ENCODE measurements at regions not wholly inside any gene's neighbourhood (a gene's known extent, or its start where the extent isn't known, plus 50 kb on each side); places are given as distances from the start of the nearest gene placed in this dataset.
"Not testable (repeated sequence)": the region's sequence is repeated elsewhere in the genome, so short reads cannot be mapped to it uniquely, and the experiment has no call there.

DNA sequence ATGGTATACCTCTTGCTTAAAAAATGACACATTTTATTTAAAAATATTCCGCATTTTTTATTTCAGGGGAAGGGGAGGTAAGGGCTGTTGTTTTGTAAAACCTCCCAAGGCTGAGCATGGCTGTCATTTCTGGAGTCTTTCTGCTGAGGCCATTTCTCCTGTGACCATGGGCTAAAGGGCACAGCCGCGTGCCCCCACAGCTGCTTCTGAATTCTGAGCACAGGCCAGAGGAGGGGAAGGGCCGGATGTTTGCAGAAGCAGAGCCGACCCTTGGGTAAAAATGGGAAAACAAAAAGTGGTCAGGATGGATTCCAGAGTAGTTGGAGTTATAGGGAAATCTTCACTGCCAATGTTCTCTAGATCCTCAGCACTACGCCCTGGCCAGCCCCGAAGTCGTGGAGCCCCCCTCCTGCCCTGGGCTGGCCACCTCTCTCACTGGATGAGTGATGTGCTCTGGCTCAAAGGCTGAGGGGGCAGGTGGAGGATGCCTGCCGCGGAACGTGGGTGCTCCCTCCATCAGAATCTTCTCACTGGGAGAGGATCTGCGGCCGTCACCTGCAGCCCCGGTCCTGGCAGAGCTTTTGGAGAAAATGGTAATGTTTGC is 131.3 kb upstream of the ZEB1 start:
- DNase-seq (ENCODE audit: low read depth): no peak

DNA sequence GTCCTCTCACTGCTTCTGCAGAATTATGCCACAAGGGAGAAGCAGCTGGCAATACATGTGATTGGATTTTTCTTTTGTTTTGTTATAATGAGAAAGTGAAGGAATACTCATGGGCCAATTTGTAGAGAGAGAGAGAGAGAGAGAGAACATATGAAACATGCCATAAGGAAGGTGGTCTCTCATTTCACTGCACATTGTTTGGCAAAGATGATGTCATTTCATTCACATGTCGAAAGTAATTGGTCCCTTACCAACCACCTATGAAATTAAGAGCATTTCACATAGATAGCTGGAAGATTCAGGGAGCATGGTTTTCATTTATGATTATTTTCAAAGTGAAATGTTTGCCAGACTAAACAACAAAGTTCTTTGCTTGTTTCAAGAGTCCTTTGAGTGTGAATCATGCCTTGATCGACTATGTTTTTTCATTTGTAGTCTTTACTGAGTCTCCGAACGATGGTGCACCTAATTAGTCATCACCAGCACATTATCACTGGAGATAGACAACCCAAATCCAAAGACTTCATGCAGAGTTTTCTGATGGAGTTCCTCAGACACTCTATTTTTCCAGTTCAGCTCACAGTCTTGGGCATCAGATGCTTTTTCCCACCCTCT is 130.1 kb upstream of the ZEB1 start:
- no peak for DNase-seq (ENCODE audit: low read depth)

DNA sequence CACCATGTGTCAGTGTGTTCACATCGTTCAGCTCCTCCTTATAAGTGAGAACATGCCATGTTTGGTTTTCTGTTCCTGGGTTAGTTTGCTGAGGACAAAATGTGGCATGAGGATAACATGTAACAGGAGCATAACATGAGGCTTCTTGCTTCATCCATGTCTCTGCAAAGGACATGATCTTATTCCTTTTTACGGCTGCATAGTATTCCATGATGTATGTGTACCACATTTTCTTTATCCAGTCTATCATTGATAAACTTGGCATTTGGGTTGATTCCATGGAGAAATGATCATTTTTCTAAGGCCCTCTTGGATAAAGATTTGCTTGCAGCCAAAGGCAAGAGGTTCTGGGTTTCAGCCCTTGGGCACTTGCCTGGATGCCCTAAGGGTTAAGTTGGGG is 128.5 kb upstream of the ZEB1 start:
- no peak for DNase-seq (ENCODE audit: low read depth)

DNA sequence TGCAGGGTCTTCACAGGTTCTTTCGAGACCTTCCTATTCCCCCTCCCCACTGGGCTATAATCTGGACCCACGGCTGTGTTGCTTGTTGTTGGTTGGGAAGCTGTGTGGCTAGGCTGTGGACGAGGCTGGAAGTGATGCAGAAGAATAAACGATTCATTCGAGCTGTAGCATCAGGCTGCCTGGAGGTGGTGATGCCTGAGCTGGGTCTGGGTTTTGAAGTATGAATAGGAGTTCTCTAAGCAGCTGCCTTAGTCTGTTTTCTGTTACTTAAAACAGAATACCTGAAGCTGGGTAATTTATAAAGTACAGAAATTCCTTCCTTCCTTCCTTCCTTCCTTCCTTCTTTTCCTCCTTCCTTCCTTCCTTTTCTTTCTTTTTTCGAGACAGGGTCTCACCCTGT is 126.5 kb upstream of the ZEB1 start:
- DNase-seq (ENCODE audit: low read depth): no peak

DNA sequence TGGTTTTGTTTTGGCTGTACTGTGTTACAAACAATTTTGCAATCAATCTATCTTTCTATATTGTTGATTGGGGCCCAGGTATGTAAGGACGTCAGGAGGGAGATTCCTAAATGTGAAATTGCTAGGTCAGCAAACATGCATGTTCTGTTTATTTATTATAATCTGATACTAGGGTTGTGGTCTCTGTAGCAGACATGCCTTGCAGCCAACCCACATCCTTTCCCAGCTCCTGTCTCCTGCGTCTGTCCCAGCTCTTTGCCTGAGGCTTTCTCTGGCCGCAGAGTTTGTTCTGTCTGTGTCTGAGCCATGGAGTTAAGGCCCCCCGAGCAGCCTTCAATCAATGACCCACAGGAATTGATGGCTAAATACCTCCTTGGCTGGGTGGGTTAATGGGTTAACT is 124.0 kb upstream of the ZEB1 start:
- DNase-seq (ENCODE audit: low read depth): no peak

DNA sequence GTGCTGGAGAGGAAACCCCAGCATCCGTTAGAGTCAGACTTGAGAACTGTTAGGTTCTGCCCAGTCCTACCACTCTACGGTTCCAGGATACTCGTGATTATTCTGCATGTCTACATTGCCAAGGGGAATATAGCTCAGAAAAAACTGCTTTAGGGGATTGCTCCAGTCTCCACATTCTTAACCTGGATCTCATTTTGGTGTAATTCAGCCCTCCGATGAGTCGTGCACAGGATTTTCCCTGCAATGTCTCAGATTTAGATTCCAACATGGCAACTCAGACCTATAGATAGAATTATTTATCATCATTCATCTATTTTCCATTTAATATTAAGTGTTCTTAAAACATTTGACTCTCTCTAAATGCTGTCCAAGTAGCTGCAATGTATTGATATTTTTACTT is 121.1 kb upstream of the ZEB1 start:
- DNase-seq (ENCODE audit: low read depth): no peak

DNA sequence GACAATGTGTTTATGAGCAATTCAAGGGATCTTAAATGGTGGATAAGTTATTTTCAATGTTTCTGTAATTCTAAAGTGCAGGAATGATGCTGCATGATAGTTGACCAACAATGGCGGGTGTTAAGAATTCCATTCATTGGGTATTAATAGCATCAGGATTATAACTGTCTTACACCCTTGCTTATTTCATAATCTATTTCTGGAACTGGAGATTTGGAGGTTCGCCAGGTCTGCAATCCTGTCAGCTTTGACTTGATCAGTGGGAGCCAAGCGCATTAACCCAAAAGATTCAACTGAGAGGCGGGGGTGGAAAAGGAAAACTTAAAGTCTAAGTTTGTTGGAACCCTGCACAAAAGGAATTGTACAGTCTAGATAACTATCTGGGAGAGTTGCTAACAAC is 114.9 kb upstream of the ZEB1 start:
- no peak for DNase-seq (ENCODE audit: low read depth)

DNA sequence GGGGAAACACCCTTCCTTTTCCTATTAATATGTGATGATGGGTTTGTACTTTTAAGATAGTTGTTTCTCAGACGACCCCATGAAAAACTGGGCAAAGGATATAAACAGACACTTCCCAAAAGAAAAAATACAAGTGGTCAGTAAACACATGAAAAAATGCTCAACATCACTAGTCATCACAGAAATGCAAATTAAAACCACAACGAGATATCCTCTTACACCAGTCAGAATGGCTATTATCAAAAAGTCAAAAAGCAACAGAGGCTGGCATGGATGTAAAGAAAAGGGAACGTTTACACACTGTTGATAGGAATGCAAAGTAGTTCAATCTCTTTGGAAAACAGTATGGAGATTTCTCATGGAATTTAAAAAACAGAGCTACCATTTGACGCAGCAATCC is 111.4 kb upstream of the ZEB1 start:
- no peak for DNase-seq (ENCODE audit: low read depth)

DNA sequence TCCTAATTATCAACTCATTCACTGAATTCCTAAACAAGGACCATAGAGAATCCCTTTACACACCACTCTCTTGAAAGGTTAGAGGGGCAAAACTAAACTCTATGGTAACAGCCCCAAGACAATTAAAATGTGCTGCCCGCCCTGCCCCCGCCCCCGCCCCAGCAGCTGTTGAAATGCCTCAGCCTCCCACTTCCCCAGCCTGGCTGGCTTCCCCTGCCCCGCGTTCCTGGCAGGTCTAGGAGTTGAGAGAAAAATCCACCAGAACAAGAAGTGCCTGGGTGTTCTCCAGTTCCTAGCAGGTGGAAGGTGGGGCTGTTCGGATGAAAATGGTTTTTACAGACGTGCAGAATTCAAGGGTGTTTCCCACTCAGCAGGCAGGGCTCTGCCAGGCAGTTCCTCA is 109.5 kb upstream of the ZEB1 start:
- no peak for DNase-seq (ENCODE audit: low read depth)

DNA sequence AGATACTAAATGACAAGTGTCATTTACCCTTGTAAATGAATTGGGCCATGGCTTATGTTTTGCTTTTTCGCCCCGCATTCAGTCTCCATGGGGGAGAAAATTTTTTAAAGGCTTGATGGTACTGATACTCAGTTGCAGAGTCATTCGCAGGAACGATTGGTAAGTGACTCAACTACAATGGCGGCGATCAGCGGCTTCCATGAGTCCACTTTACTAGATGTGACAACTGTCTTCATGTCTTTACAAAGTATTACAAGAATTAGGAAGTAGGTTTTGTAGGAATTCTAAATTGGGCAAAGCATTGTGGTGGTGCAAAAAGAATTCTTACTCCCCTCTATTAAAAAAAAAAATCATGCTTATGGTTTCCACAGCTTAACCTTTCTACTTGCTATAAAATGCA is 108.8 kb upstream of the ZEB1 start:
- no peak for DNase-seq (ENCODE audit: low read depth)

DNA sequence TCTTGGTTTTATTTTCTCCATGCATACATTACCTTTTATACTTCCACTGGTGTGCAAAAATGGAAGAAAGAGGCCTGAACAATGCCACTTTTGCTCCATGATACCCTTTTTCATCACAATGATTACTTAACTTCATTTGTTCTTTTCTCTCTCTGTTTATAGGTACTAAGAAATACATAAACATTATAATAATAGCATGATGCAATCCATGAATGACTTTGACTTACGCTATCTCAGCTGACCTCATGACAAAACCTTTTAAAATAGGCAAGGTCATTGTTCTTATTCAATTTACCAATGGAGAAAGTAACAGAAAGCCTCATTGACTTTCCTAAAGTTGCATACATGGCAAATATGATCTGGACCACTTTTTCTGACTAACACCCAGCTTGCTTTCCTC is 105.1 kb upstream of the ZEB1 start:
- no peak for DNase-seq (ENCODE audit: low read depth)

DNA sequence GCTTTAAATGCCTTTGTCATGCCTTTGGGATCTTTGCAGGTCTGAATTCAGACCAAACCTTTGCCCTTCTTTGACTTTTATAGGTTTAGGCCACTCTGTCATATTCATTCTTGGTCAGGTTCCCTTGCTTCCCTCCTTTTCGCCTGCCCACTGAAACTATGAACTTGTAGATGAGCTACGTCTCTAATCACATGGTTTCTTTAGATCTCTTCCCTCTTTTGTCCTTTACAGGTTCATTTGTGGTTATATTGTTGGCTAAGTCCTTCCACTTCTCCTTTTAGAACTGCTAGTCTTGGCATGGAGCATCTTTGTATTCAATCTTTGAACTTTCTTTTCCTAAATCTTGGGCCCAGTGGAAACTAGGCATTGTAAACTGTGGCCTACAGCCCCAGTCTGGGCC is 104.0 kb upstream of the ZEB1 start:
- no peak for DNase-seq (ENCODE audit: low read depth)

DNA sequence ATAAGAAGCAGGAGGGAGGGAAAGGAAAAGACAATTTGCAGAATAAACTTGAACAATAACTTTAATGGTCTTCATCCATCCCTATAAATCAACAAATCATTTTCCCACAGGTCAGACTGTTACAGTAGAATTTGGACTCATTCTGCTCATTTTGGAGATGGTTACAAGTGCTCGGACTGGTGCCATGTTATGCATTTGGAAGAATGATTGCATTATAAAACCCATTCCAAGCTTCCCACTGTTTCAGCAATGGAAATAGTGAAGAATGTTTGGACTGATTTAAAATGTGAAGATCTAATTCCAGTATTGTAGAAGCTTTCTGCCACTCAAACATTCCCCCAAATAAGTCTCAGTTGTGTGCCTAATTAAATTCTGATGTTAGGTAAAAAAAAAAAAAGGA is 99.7 kb upstream of the ZEB1 start:
- DNase-seq (ENCODE audit: low read depth): no peak

DNA sequence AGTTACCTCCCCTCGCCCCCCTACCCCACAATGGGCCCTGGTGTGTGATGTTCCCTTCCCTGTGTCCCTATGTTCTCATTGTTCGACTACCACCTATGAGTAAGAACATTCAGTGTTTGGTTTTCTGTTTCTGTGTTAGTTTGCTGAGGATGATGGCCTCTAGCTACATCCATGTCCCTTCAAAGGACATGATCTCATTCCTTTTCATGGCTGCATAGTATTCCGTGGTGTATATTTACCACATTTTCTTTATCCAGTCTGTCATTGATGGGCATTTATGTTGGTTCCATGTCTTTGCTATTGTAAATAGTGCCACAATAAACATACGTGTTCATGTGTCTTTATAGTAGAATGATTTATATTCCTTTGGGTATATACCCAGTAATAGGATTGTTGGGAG is 90.2 kb upstream of the ZEB1 start:
- DNase-seq (ENCODE audit: low read depth): not testable (repeated sequence)

DNA sequence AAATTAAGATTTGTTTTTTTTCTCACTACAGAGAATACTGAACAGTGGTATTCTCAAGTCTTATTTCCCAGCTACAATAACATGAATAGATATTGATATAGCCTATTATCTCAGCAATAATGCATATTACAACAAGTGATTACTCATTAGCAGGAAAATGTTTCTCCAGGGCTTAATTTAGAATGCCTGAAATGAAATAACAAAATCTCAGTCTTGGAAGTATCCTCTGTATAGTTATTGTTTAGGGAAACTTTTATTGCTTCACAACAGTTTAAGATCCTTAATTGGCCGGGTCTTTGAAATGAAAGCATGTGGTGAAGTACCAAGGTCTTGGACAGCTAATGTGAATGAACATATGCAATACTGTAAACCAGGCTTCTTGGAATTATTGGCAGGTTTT is 79.1 kb upstream of the ZEB1 start:
- no peak for DNase-seq (ENCODE audit: low read depth)

DNA sequence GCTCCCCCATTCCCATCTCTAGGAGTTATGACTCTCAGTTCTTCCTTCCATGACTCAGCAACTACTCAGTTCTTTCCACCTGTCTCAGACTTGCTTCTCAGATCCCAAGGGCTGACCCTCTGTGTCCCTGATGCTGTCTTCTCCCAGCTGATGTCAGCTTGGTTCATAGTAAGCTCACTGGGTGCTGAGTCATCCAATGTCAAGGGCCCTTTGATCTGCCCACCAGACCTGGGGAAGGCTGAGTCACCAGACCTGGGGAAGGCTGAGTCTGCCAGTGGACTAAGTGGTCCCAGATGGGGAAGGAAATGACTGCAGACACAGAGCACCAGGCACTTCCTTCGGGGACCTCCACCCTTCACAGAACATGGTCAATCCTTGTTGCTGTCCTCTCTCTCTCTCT is 76.1 kb upstream of the ZEB1 start:
- peak; percentile 92 for DNase-seq (ENCODE audit: low read depth)

DNA sequence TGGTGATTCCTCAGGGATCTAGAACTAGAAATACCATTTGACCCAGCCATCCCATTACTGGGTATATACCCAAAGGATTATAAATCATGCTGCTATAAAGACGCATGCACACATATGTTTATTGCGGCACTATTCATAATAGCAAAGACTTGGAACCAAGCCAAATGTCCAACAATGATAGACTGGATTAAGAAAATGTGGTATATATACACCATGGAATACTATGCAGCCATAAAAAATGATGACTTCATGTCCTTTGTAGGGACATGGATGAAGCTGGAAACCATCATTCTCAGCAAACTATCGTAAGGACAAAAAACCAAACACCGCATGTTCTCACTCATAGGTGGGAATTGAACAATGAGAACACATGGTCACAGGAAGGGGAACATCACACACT is 67.9 kb upstream of the ZEB1 start:
- not testable (repeated sequence) for DNase-seq (ENCODE audit: low read depth)

DNA sequence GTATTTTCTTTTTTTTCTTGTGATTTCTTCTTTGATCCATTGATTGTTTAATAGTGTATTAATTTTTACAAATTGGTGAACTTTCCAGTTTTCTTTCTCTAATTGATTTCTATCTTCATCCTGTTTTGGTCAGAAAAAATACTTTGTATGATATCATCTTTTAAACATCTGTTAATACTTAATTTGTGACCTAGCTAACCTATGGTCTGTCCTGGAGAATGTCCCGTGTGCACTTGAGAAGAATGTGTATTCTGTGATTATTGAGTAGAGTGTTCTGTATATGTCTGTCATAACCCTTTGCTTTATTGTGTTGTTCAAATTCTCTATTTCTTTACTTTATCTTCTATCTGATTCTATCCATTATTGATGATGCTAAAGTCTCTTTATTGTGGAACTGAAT is 65.8 kb upstream of the ZEB1 start:
- no peak for DNase-seq (ENCODE audit: low read depth)

DNA sequence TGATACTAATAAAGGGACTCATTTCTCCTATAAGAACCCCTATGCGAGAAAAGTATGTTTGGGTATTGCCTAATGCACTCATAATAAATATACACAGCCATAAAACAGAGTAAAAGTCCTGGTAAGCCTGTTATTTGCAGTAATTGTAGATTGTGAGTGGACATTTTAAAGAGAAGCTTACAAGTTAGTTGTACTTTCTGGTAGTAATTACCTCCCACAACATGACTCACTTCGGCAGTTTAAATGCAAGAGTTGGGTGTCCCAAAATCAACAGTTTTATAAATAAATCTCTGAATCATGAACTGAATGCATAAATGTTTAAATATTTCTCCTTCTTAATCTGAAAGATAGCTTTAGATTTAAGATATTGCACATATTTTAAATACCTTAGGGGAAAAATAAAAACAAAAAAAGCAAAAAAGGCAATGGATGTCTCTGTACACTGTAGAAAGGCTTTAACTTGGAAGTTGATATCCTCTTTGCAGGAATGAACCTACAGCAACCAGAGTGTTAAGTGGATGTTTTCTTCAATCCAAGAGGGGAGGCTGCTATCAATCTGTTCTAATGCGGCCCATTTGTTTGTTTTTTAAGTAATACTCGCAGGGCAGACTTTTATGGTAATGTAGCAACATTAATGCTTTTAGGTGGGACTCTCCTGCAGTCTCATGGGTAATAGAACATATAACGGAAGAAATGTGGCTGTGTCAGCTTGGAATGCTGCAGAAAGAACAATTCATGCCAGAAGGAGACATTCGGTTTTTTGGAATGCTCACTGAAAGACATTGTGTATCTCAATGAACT is 57.3 kb upstream of the ZEB1 start:
- DNase-seq (ENCODE audit: low read depth): peak; percentile 73

DNA sequence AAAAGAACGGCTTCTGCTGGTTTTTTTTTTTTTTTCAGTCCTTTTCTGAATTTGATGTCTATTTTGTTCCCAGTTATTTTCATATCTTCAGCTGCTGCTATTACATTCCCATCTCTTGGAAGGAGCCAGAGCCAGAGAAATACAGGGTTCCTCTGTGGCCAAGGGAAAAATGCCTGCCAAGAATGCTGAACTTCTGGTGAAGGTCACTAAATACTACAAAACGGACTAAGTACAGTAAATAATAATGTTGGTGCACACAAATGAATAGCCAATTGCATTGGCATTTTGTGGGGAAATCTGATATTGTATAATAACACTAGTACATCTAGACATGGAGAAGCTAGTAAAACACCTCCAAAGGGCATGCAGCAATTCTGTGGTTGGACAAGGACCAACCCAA is 56.3 kb upstream of the ZEB1 start:
- peak; percentile 67 for DNase-seq (ENCODE audit: low read depth)

DNA sequence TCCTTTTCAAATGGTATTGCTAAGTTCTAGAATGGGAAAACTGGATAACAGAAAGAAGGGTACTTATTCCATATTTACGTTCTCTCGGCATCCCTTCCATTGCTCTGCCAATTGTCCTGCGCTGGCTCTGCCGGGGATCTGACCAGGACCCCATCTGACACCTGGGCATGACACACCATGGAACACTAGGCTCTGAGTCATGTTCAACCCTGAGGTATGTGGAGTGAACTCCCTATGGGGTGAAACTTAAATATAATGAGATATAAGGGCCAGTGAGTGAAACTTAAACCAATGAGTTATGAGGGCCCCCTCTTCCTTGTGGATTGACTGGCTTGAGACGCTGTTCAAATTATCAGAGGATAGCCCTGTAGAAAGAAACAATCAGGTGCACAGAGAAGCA is 55.1 kb upstream of the ZEB1 start:
- DNase-seq (ENCODE audit: low read depth): no peak

DNA sequence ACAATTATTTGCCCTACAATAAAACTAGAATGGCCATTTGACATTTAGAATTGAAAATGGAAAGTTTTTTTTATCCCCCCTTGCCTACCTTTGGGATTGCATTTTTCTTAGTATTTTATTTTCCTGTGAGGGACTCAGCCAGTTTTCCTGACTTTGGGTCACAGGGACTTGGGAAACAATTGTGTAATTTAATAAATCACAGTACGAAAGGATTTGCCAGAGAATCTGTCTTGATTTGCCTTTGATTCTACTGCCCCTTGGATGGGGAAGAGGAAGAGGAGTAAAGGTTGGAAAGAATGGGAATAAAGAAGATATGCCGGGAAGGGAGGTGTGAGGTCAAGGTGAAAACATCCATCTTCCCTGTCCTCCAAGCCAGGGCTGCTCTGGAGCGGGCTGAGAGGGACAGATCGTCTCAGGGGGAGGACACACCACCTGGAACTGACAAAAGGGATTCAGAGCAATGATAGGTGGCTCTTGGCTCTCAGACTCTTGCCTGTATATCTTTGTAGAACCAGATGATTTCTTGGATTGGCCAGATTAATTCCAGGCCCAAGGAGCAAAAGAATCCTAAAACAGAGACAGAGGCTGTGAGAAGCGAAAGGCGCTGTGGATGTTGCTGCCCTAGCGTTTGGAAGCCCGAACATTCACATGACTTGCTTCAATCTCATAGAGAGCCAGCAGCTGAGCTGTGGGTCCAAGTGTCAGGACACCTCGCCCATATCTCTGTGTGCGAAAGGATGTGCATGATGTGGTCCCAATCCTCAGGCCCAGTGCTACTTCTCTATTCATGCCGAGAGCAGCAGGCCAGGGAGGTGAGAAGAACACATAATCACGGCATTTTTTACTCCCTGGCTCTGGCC is 50.3 kb upstream of the ZEB1 start:
- DNase-seq (ENCODE audit: low read depth): no peak

All from GM04504 (cell line).